GM18517 (cell line): ENCODE measurements at regions not wholly inside any gene's neighbourhood (a gene's known extent, or its start where the extent isn't known, plus 50 kb on each side); places are given as distances from the start of the nearest gene placed in this dataset.
"Not testable (repeated sequence)": the region's sequence is repeated elsewhere in the genome, so short reads cannot be mapped to it uniquely, and the experiment has no call there.

Experiments used
- ATAC-seq: cut with Tn5 transposase; IDR thresholded peaks from one replicate; pipeline ENCODE4 v1.9.1; 2021; ENCODE audit warnings: mild to moderate bottlenecking, moderate library complexity; ENCODE audit not compliant: unreplicated experiment

GRCh38 chr11:42812361-42812760 is 499.4 kb upstream of the API5 start:
- no peak for ATAC-seq

- ATAC-seq, result no peak
Measured at GRCh38 chr11:42812960-42813359, 498.8 kb upstream of the API5 start.

GRCh38 chr11:42816471-42816870 is 495.3 kb upstream of the API5 start:
- no peak for ATAC-seq

GRCh38 chr11:42819126-42819525 is 492.7 kb upstream of the API5 start:
- no peak for ATAC-seq

- not testable (repeated sequence) for ATAC-seq
Measured at GRCh38 chr11:42822188-42822587, 489.6 kb upstream of the API5 start.

GRCh38 chr11:42823546-42823945 is 488.2 kb upstream of the API5 start:
- no peak for ATAC-seq

- ATAC-seq, result no peak
Measured at GRCh38 chr11:42824067-42824466, 487.7 kb upstream of the API5 start.

- no peak for ATAC-seq
Measured at GRCh38 chr11:42825598-42825997, 486.2 kb upstream of the API5 start.

GRCh38 chr11:42827845-42828244 is 484.0 kb upstream of the API5 start:
- ATAC-seq, result no peak

- ATAC-seq, result no peak
Measured at GRCh38 chr11:42837994-42838393, 473.8 kb upstream of the API5 start.

GRCh38 chr11:42840176-42840829 is 471.5 kb upstream of the API5 start:
- no peak for ATAC-seq

- no peak for ATAC-seq
Measured at GRCh38 chr11:42840860-42841259, 470.9 kb upstream of the API5 start.

GRCh38 chr11:42841556-42841955 is 470.2 kb upstream of the API5 start:
- no peak for ATAC-seq

GRCh38 chr11:42849362-42849761 is 462.4 kb upstream of the API5 start:
- no peak for ATAC-seq

- no peak for ATAC-seq
Measured at GRCh38 chr11:42857344-42857743, 454.5 kb upstream of the API5 start.

- no peak for ATAC-seq
Measured at GRCh38 chr11:42870480-42870879, 441.3 kb upstream of the API5 start.

GRCh38 chr11:42873800-42874405 is 437.9 kb upstream of the API5 start:
- ATAC-seq, result not testable (repeated sequence)

- not testable (repeated sequence) for ATAC-seq
Measured at GRCh38 chr11:42881335-42881734, 430.5 kb upstream of the API5 start.

GRCh38 chr11:42890773-42891172 is 421.0 kb upstream of the API5 start:
- ATAC-seq, result no peak

- no peak for ATAC-seq
Measured at GRCh38 chr11:42901084-42901483, 410.7 kb upstream of the API5 start.

- ATAC-seq, result no peak
Measured at GRCh38 chr11:42906226-42906625, 405.6 kb upstream of the API5 start.

- no peak for ATAC-seq
Measured at GRCh38 chr11:42913731-42914130, 398.1 kb upstream of the API5 start.

- no peak for ATAC-seq
Measured at GRCh38 chr11:42923651-42924050, 388.1 kb upstream of the API5 start.
